GM12874 (cell line): ENCODE measurements at regions not wholly inside any gene's neighbourhood (a gene's known extent, or its start where the extent isn't known, plus 50 kb on each side); places are given as distances from the start of the nearest gene placed in this dataset.

Experiments used
- CTCF ChIP-seq: IDR thresholded peaks from 2 replicates; pipeline ENCODE4 v1.5.1; 2011; ENCODE audit warnings: low read depth, mild to moderate bottlenecking, control low read depth, low read length, moderate library complexity; ENCODE audit not compliant: insufficient read depth

- TF ChIP-seq CTCF, result no peak
Measured at GRCh38 chr11:25449091-25449490, 882.8 kb upstream of the ANO3 start.

GRCh38 chr11:25453471-25453870 is 878.5 kb upstream of the ANO3 start:
- TF ChIP-seq CTCF, result no peak

GRCh38 chr11:25456211-25456610 is 875.7 kb upstream of the ANO3 start:
- TF ChIP-seq CTCF, result no peak

GRCh38 chr11:25483915-25484635 is 847.9 kb upstream of the ANO3 start:
- no peak for TF ChIP-seq CTCF

GRCh38 chr11:25485315-25485714 is 846.6 kb upstream of the ANO3 start:
- no peak for TF ChIP-seq CTCF

- TF ChIP-seq CTCF, result no peak
Measured at GRCh38 chr11:25515576-25515975, 816.4 kb upstream of the ANO3 start.

GRCh38 chr11:25520459-25520858 is 811.5 kb upstream of the ANO3 start:
- TF ChIP-seq CTCF, result no peak

GRCh38 chr11:25527841-25528240 is 804.1 kb upstream of the ANO3 start:
- no peak for TF ChIP-seq CTCF
